Skeletal muscle satellite cell (primary cell): ENCODE measurements at regions not wholly inside any gene's neighbourhood (a gene's known extent, or its start where the extent isn't known, plus 50 kb on each side); places are given as distances from the start of the nearest gene placed in this dataset.

ENCODE experiments used
- H3K27me3 ChIP-seq: 2 replicates; pipeline ENCODE4 v1.7.0; 2013; ENCODE audit warnings: low read length; ENCODE audit not compliant: control insufficient read depth, insufficient read depth
- H3K36me3 ChIP-seq: 2 replicates; pipeline ENCODE4 v1.7.0; 2013; ENCODE audit warnings: mild to moderate bottlenecking, control low read depth, low read length; ENCODE audit not compliant: insufficient read depth
- H3K4me1 ChIP-seq: 2 replicates; pipeline ENCODE4 v1.7.0; 2013; ENCODE audit warnings: low read length; ENCODE audit not compliant: control insufficient read depth, insufficient read depth
- H3K4me2 ChIP-seq: 2 replicates; pipeline ENCODE4 v1.7.0; 2013; ENCODE audit warnings: mild to moderate bottlenecking, low read length
- H3K4me3 ChIP-seq: 2 replicates; pipeline ENCODE4 v1.7.0; 2013; ENCODE audit warnings: low read length
- H3K9ac ChIP-seq: 2 replicates; pipeline ENCODE4 v1.7.0; 2013; ENCODE audit warnings: mild to moderate bottlenecking, low read depth, low read length, moderate library complexity
- H3K9me3 ChIP-seq: replicated peaks from 2 replicates; pipeline ENCODE4 v1.7.0; 2013; ENCODE audit warnings: mild to moderate bottlenecking, control low read depth, low read length

DNA sequence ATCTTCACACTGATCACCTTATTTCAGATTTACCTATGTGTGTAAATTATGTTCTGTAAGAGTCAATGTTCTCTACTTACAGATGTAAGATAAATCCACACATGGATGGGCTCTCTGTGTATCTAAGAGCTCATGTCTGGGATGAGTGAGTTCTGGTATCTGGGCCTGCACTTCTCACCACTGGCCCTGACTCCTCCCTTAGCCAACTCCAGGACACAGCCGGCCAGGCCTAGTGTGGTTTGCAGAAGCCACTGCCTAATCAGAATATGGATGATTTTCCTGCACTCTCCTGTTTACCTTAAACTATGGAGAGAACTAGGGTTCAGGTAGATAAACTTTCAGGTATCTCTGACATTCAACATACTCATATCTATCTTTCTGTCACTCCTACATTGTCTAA, 1284.8 kb downstream of the TMEM121 start:
- Histone ChIP-seq H3K9me3 (peaks cover 4% of the 10 kb centered on the region), H3K9ac (no peak overlapping the region), H3K4me2 (no peak overlapping the region), H3K4me1 (no peaks in the 10 kb centered on the region), H3K36me3 (no peaks in the 10 kb centered on the region), H3K4me3 (no peak overlapping the region), H3K27me3 (no peaks in the 10 kb centered on the region)

DNA sequence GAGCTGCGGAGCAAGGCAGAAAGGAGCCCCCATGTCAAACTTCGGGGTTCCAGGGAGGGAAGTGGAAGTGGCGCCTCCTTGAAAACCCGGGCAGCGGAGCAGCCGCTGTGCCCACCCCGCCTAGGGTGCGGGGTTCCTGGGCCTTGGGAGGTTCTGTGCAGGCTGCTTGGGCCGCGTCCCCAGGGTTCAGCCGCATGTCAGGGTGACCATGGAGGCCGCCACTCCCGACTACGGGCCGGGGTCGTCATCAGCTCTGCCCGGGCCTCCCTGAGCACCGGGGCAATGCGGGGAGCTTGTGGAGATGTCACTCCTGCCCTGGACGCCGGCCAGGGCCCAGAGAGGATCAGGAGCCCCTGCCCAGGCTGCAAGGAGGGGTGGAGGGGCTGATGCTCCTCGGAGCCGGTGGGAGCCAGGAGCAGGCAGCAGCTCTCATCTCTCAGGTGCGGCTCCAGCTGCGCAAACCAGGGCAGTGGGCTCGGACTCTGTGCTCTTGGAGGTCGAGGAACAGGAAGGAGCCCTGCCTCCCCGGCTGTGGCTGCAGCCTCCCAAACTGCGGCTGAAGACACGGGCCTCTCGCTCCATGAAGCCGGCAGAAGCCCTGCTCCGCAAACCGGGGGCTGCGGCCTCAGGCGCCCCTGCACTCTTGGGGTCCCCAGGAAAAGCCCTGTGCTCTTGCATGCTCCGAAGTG, 1286.5 kb downstream of the TMEM121 start:
- Histone ChIP-seq H3K36me3 (no peaks in the 10 kb centered on the region), H3K9ac (no peak overlapping the region), H3K4me1 (no peaks in the 10 kb centered on the region), H3K27me3 (no peaks in the 10 kb centered on the region), H3K4me2 (no peak overlapping the region), H3K9me3 (peaks cover 4% of the 10 kb centered on the region), H3K4me3 (no peak overlapping the region)

DNA sequence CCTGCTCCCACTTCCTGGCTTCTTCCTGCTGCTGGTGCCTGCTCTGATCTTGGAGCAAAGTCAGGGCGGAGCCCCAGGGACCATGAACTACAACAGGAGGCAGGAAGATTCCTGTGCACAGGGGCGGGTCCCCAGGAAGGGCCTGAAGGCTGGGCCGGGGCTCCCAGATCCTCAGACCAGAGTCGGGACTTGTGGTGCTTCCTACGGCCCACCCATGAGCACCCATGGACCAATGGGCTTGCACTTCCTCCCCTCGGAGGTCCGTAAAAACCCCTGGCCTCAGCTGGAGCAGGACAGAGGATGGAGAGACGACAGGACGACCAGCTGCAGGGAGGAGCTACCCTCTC, 1287.1 kb downstream of the TMEM121 start:
- H3K9me3 ChIP-seq: peaks cover 4% of the 10 kb centered on the region
- no peaks in the 10 kb centered on the region for H3K4me1 ChIP-seq
- H3K9ac ChIP-seq: no peak overlapping the region
- H3K4me2 ChIP-seq: no peak overlapping the region
- no peaks in the 10 kb centered on the region for H3K27me3 ChIP-seq
- H3K4me3 ChIP-seq: no peak overlapping the region
- no peaks in the 10 kb centered on the region for H3K36me3 ChIP-seq

DNA sequence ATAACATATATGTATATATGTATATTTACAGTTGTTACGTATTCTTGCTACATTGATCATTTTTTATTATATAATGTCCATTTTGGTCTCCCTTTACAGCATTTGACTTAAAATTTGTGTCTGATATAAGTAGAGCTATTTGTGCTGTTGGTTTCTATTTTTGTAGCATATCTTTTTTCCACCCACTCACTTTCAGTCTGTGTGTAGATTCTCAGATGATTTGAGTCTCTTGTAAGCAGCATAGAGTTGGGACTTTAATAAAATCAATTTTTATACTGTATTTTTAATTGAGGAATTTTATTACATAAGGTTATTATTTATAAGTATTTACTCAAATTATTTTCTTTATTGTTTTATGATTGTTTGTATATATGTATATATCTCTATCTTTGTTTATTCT, 1293.7 kb downstream of the TMEM121 start:
- Histone ChIP-seq H3K27me3 (no peaks in the 10 kb centered on the region), H3K4me3 (no peak overlapping the region), H3K9me3 (peaks cover 4% of the 10 kb centered on the region), H3K4me1 (no peaks in the 10 kb centered on the region), H3K4me2 (no peak overlapping the region), H3K36me3 (no peaks in the 10 kb centered on the region), H3K9ac (no peak overlapping the region)

DNA sequence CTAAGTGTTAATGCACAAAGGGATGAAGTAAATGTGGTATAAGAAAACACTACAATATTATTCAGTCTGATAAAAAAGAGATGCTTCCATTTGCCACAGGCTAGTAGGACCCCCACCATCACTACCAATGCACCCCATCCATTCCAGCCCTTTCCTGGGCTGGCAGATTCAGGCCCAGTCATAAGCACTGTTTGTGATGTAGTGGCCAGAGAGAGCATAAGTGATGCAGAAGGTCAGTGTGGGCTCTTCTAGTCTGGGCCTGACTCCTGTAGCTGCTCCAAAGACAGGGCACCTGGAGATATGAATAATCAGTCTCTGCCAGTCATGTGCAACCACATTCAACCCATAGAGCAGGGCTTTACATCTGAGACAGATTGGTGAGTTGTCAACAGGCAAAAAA, 1294.7 kb downstream of the TMEM121 start:
- Histone ChIP-seq H3K9ac (no peak overlapping the region), H3K9me3 (peaks cover 4% of the 10 kb centered on the region), H3K36me3 (no peaks in the 10 kb centered on the region), H3K4me1 (no peaks in the 10 kb centered on the region), H3K27me3 (no peaks in the 10 kb centered on the region), H3K4me3 (no peak overlapping the region), H3K4me2 (no peak overlapping the region)

DNA sequence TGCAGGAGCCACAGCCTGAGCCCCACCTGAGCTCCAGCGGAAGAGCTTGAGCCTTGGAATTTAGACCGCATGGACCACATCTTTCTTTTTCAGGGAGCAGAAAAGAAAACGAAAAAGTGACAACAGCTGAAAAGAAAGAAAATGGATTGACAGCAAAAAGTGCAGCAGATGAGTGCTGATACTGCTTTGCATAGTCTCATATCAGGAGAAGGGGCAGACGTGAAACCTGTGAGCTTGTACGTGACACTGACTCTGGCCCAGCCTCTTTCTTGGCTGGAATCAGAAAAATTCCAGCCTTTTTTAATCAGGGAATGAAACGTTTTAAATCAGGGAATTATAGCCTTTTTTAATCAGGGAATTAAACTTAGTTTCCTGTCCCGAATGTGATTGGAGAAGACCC, 1296.5 kb downstream of the TMEM121 start:
- Histone ChIP-seq H3K27me3 (no peaks in the 10 kb centered on the region), H3K4me3 (no peak overlapping the region), H3K4me2 (no peak overlapping the region), H3K9me3 (peaks cover 4% of the 10 kb centered on the region), H3K36me3 (no peaks in the 10 kb centered on the region), H3K9ac (no peak overlapping the region), H3K4me1 (no peaks in the 10 kb centered on the region)

DNA sequence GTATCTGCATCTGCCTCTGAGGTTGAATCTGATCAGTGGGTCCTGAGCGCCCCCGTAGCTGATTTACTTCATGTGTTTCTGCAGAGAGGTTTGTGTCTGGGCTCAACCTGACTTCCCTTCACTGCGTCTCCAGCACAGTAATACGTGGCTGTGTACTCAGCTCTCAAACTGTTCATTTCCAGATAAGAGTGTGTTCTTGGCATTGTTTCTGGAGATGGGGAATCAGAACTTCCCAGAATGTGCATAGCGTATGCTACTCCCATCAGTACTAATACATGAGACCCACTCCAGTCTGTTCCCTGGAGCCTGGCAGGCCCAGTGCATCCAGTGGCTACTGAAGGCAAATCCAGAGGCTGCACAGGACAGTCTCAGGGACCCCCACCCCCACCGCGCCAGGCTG, 1297.2 kb downstream of the TMEM121 start:
- Histone ChIP-seq H3K4me1 (no peaks in the 10 kb centered on the region), H3K36me3 (no peaks in the 10 kb centered on the region), H3K4me2 (no peak overlapping the region), H3K4me3 (no peak overlapping the region), H3K9me3 (peaks cover 4% of the 10 kb centered on the region), H3K9ac (no peak overlapping the region), H3K27me3 (no peaks in the 10 kb centered on the region)

DNA sequence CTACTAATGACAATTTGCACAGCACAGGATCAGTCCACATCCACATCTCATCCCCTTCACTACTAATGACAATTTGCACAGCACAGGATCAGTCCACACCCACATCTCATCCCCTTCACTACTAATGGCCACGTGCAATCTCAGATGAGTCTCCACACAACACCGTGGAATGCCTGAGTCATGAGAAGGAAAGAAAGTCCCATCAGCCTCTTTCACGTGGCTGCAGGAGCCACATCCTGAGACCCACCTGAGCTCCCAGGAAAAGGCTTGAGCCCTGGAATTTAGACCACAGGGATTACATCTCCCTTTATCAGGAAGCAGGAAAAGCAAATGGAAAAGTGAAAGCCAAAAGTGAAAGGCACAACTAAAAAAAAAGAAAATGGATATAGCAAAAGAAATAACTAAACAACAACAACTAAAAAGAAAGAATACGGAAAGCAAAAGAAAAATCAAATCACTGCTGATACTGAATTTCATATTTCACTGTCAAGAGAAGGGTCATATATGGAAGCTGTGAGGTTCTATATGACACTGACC, 1300.5 kb downstream of the TMEM121 start:
- no peaks in the 10 kb centered on the region for H3K36me3 ChIP-seq
- H3K9ac ChIP-seq: no peak overlapping the region
- no peaks in the 10 kb centered on the region for H3K27me3 ChIP-seq
- no peak overlapping the region for H3K4me2 ChIP-seq
- no peak overlapping the region for H3K4me3 ChIP-seq
- H3K9me3 ChIP-seq: peaks cover 4% of the 10 kb centered on the region
- no peaks in the 10 kb centered on the region for H3K4me1 ChIP-seq

DNA sequence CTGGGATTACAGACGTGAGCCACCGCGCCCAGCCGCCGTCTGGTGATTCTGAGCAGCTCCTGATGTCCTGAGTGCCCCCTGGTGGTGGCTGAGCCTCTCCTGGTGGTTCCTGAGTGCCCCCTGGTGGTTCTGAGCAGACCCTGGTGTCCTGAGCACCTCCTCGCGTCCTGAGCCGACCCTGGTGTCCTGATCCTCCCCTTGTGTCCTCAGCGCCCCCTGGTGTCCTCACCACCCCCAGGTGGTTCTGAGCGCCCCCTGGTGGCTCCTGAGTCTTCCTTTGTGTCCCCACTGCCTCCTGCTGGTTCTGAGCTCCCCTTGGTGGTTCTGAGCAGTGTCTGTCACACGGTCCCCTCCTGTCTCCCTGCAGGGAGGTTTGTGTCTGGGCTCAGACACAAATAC, 1304.9 kb downstream of the TMEM121 start:
- no peak overlapping the region for H3K9ac ChIP-seq
- no peaks in the 10 kb centered on the region for H3K27me3 ChIP-seq
- H3K9me3 ChIP-seq: no peaks in the 10 kb centered on the region
- H3K4me3 ChIP-seq: no peak overlapping the region
- H3K4me2 ChIP-seq: no peak overlapping the region
- no peaks in the 10 kb centered on the region for H3K36me3 ChIP-seq
- H3K4me1 ChIP-seq: no peaks in the 10 kb centered on the region

DNA sequence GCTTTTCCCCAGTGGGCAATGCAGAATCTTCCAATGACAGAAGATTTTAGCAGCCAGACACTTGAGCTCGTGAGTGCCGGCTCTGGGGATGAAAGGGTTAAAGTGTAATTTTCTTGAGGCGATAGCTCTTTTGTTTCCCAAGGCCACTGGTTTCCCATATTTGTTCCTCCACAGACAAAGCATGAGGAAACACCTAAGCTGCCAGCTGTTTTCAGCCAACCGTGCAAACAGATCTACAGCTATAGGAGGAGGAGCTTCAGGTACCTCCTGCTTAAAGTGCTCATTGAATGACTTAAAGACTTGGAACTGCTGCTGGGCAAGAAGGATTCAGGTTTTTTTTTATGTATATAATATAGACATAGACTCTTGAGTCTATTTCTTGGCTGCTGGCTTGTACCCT, 1311.5 kb downstream of the TMEM121 start:
- Histone ChIP-seq H3K4me1 (peaks cover 5% of the 10 kb centered on the region), H3K36me3 (no peaks in the 10 kb centered on the region), H3K9me3 (no peaks in the 10 kb centered on the region), H3K4me3 (no peak overlapping the region), H3K4me2 (no peak overlapping the region), H3K9ac (no peak overlapping the region), H3K27me3 (no peaks in the 10 kb centered on the region)

- H3K36me3 ChIP-seq: no peaks in the 10 kb centered on the region
- H3K9ac ChIP-seq: no peak overlapping the region
- H3K4me3 ChIP-seq: no peak overlapping the region
- H3K9me3 ChIP-seq: no peaks in the 10 kb centered on the region
- H3K4me2 ChIP-seq: no peak overlapping the region
- H3K27me3 ChIP-seq: no peaks in the 10 kb centered on the region
- H3K4me1 ChIP-seq: peaks cover 5% of the 10 kb centered on the region
These were observed 1312.8 kb downstream of the TMEM121 start for GRCh38 chr14:106838991-106839769.

GRCh38 chr14:106840258-106840657, 1313.9 kb downstream of the TMEM121 start:
- no peak overlapping the region for H3K9ac ChIP-seq
- H3K4me1 ChIP-seq: peaks cover 5% of the 10 kb centered on the region
- H3K4me2 ChIP-seq: no peak overlapping the region
- H3K27me3 ChIP-seq: no peaks in the 10 kb centered on the region
- no peaks in the 10 kb centered on the region for H3K9me3 ChIP-seq
- no peaks in the 10 kb centered on the region for H3K36me3 ChIP-seq
- no peak overlapping the region for H3K4me3 ChIP-seq
